Loucy (cell line): ENCODE measurements at regions not wholly inside any gene's neighbourhood (a gene's known extent, or its start where the extent isn't known, plus 50 kb on each side); places are given as distances from the start of the nearest gene placed in this dataset.

Experiments
- H2AFZ ChIP-seq: fragments of 200-600 bp; sonication (generic); 2 replicates; pipeline ENCODE4 v1.6.0; 2016; ENCODE audit warnings: antibody characterized with exemption, mild to moderate bottlenecking, low read length, moderate library complexity
- H3F3A ChIP-seq: fragments of 200-600 bp; 2 replicates; pipeline ENCODE4 v1.6.0; 2016; ENCODE audit warnings: antibody characterized with exemption, low read depth, mild to moderate bottlenecking
- H3K27me3 ChIP-seq: fragments of 200-600 bp; sonication (generic); 2 replicates; pipeline ENCODE4 v1.6.1; 2014; ENCODE audit warnings: low read length, mild to moderate bottlenecking; ENCODE audit not compliant: insufficient read depth, poor library complexity, severe bottlenecking
- H3K36me3 ChIP-seq: fragments of 200-600 bp; sonication (generic); 2 replicates; pipeline ENCODE4 v1.6.1; 2016; ENCODE audit warnings: low read length; ENCODE audit not compliant: insufficient read depth
- H3K4me1 ChIP-seq: fragments of 200-600 bp; sonication (generic); 2 replicates; pipeline ENCODE4 v1.5.1; 2014; ENCODE audit warnings: low read length, mild to moderate bottlenecking; ENCODE audit not compliant: insufficient read depth, poor library complexity, severe bottlenecking
- H3K4me2 ChIP-seq: fragments of 200-600 bp; sonication (generic); 2 replicates; pipeline ENCODE4 v1.6.0; 2014; ENCODE audit warnings: antibody characterized with exemption, low read length, low read depth, mild to moderate bottlenecking; ENCODE audit not compliant: poor library complexity, severe bottlenecking
- H3K4me3 ChIP-seq: fragments of 200-600 bp; sonication (generic); 2 replicates; pipeline ENCODE4 v1.5.1; 2014; ENCODE audit warnings: low read length, mild to moderate bottlenecking, mixed read lengths; ENCODE audit not compliant: poor library complexity, severe bottlenecking
- H3K79me2 ChIP-seq: fragments of 200-600 bp; sonication (generic); 2 replicates; pipeline ENCODE4 v1.6.1; 2014; ENCODE audit warnings: low read length; ENCODE audit not compliant: insufficient read depth
- H3K9ac ChIP-seq: fragments of 200-600 bp; sonication (generic); 2 replicates; pipeline ENCODE4 v1.6.0; 2014; ENCODE audit warnings: mild to moderate bottlenecking, low read depth, low read length, moderate library complexity; ENCODE audit not compliant: poor library complexity, severe bottlenecking
- H3K9me2 ChIP-seq: fragments of 200-600 bp; sonication (generic); replicated peaks from 2 replicates; pipeline ENCODE4 v1.6.1; 2016; ENCODE audit warnings: low read depth, low read length, mixed read lengths
- H3K9me3 ChIP-seq: fragments of 200-600 bp; sonication (generic); 2 replicates; pipeline ENCODE4 v1.6.1; 2014; ENCODE audit warnings: mild to moderate bottlenecking, antibody characterized with exemption, low read length, low read depth; ENCODE audit not compliant: insufficient read depth
- H4K20me1 ChIP-seq: fragments of 200-600 bp; sonication (generic); 2 replicates; pipeline ENCODE4 v1.6.0; 2014; ENCODE audit warnings: antibody characterized with exemption, low read length, mild to moderate bottlenecking; ENCODE audit not compliant: insufficient read depth, poor library complexity, severe bottlenecking
- CTCF ChIP-seq: fragments of 200-600 bp; sonication (generic); conservative IDR thresholded peaks from 2 replicates; pipeline ENCODE4 v1.5.1; 2014; ENCODE audit warnings: mild to moderate bottlenecking, antibody characterized with exemption, low read length
- EZH2phosphoT487 ChIP-seq: fragments of 200-600 bp; IDR thresholded peaks from 2 replicates; pipeline ENCODE4 v1.6.1; 2018; ENCODE audit warnings: antibody characterized with exemption, mild to moderate bottlenecking, moderate library complexity, borderline replicate concordance

GRCh38 chr12:14186193-14186502, 179.3 kb upstream of the ATF7IP start:
- no peak overlapping the region for H2AFZ ChIP-seq
- H3K9ac ChIP-seq: no peak overlapping the region
- no peak for TF ChIP-seq EZH2phosphoT487
- no peak for TF ChIP-seq CTCF

GRCh38 chr12:14187002-14187401, 178.5 kb upstream of the ATF7IP start:
- no peaks in the 10 kb centered on the region for H3K27me3 ChIP-seq
- no peaks in the 10 kb centered on the region for H3K9me3 ChIP-seq
- H4K20me1 ChIP-seq: no peaks in the 10 kb centered on the region
- H3K79me2 ChIP-seq: no peaks in the 10 kb centered on the region
- H3K4me1 ChIP-seq: no peaks in the 10 kb centered on the region
- no peak overlapping the region for H2AFZ ChIP-seq
- no peaks in the 10 kb centered on the region for H3K9me2 ChIP-seq
- H3K9ac ChIP-seq: no peak overlapping the region
- TF ChIP-seq CTCF (no peak), EZH2phosphoT487 (no peak)
- no peaks in the 10 kb centered on the region for H3K36me3 ChIP-seq
- no peak overlapping the region for H3K4me3 ChIP-seq
- H3K4me2 ChIP-seq: no peak overlapping the region
- no peaks in the 10 kb centered on the region for H3F3A ChIP-seq

More at GRCh38 chr12:14186193-14186502, 179.3 kb upstream of the ATF7IP start:
- Histone ChIP-seq H3K4me1 (no peaks in the 10 kb centered on the region), H4K20me1 (no peaks in the 10 kb centered on the region), H3K4me3 (no peak overlapping the region), H3K9me2 (no peaks in the 10 kb centered on the region), H3K27me3 (no peaks in the 10 kb centered on the region), H3F3A (no peaks in the 10 kb centered on the region), H3K79me2 (no peaks in the 10 kb centered on the region), H3K36me3 (no peaks in the 10 kb centered on the region), H3K4me2 (no peak overlapping the region), H3K9me3 (no peaks in the 10 kb centered on the region)

GRCh38 chr12:14187966-14188365, 177.5 kb upstream of the ATF7IP start:
- no peak overlapping the region for H2AFZ ChIP-seq
- no peaks in the 10 kb centered on the region for H4K20me1 ChIP-seq
- no peaks in the 10 kb centered on the region for H3K36me3 ChIP-seq
- H3K4me1 ChIP-seq: no peaks in the 10 kb centered on the region
- H3K9me2 ChIP-seq: no peaks in the 10 kb centered on the region
- H3K4me3 ChIP-seq: no peak overlapping the region
- H3K27me3 ChIP-seq: no peaks in the 10 kb centered on the region
- H3K9ac ChIP-seq: no peak overlapping the region
- no peaks in the 10 kb centered on the region for H3F3A ChIP-seq
- no peaks in the 10 kb centered on the region for H3K9me3 ChIP-seq
- no peaks in the 10 kb centered on the region for H3K79me2 ChIP-seq
- no peak for TF ChIP-seq CTCF
- H3K4me2 ChIP-seq: no peak overlapping the region
